ENCODE measurements at regions not wholly inside any gene's neighbourhood (a gene's known extent, or its start where the extent isn't known, plus 50 kb on each side); places are given as distances from the start of the nearest gene placed in this dataset.
A peak's percentile ranks its signal among the peaks of the same experiment; 100 is the strongest.
"Not testable (repeated sequence)": the region's sequence is repeated elsewhere in the genome, so short reads cannot be mapped to it uniquely, and the experiment has no call there.

GRCh38 chr13:109272595-109273325, 513.6 kb downstream of the IRS2 start:
- no peak for DNase-seq
- intact Hi-C loops (cut with DNase I; ENCODE audit: low total_unique reads) = no loop called here
- Histone ChIP-seq H3K9me3 (no peaks in the 10 kb centered on the region), H3K27ac (peak overlapping the region in 1 of 8 donors; percentile 40), H3K36me3 (no peaks in the 10 kb centered on the region), H3K27me3 (replicated peaks in 1 of 7) (no peaks in the 10 kb centered on the region), H3K4me3 (no peak overlapping the region), H3K4me1 (no peaks in the 10 kb centered on the region)
- WGBS, 5 donors = 68 to 76% (median 73%) methylated on average over 6 of the region's 6 CpGs
- no peak for TF ChIP-seq CTCF (IDR thresholded peaks at IDR 0.05 in 8 of 11, conservative IDR thresholded peaks at IDR 0.05 in 3 of 11)
- no peak for TF ChIP-seq POLR2A (IDR thresholded peaks at IDR 0.05)
- TF ChIP-seq POLR2AphosphoS5 (IDR thresholded peaks at IDR 0.05) = no peak

- no peak for DNase-seq
- H3K27me3 ChIP-seq (replicated peaks in 1 of 7) = no peaks in the 10 kb centered on the region
- H3K27ac ChIP-seq = no peak overlapping the region
- H3K4me1 ChIP-seq = no peaks in the 10 kb centered on the region
- TF ChIP-seq POLR2A (IDR thresholded peaks at IDR 0.05) (no peak), CTCF (IDR thresholded peaks at IDR 0.05 in 8 of 11, conservative IDR thresholded peaks at IDR 0.05 in 3 of 11) (no peak), POLR2AphosphoS5 (IDR thresholded peaks at IDR 0.05) (no peak)
- no peaks in the 10 kb centered on the region for H3K9me3 ChIP-seq
- WGBS, 5 donors = 79 to 87% (median 82%) methylated on average over 7 of the region's 7 CpGs
- intact Hi-C loops (cut with DNase I; ENCODE audit: low total_unique reads) = no loop called here
- no peak overlapping the region for H3K4me3 ChIP-seq
- H3K36me3 ChIP-seq = no peaks in the 10 kb centered on the region
These were observed 514.5 kb downstream of the IRS2 start for GRCh38 chr13:109271555-109272541.

- no peak for TF ChIP-seq POLR2A (IDR thresholded peaks at IDR 0.05)
- 54 to 72% (median 58%) methylated on average over 9 of the region's 9 CpGs for WGBS, 5 donors
- intact Hi-C loops (cut with DNase I; ENCODE audit: low total_unique reads) = no loop called here
These were observed 515.3 kb downstream of the IRS2 start for GRCh38 chr13:109271061-109271460.

GRCh38 chr13:109269381-109269780, 517.0 kb downstream of the IRS2 start:
- H3K27ac ChIP-seq; H3K4me3 ChIP-seq; H3K36me3 ChIP-seq; H3K9me3 ChIP-seq; H3K27me3 ChIP-seq (replicated peaks in 1 of 7); H3K4me1 ChIP-seq; intact Hi-C loops (cut with DNase I; ENCODE audit: low total_unique reads); DNase-seq: not testable (repeated sequence)
- WGBS, 5 donors = 78 to 89% (median 85%) methylated on average over 3 to 4 of the region's 4 CpGs

More at GRCh38 chr13:109271061-109271460, 515.3 kb downstream of the IRS2 start:
- Histone ChIP-seq H3K4me1 (no peaks in the 10 kb centered on the region), H3K27me3 (replicated peaks in 1 of 7) (no peaks in the 10 kb centered on the region), H3K36me3 (no peaks in the 10 kb centered on the region), H3K27ac (no peak overlapping the region), H3K4me3 (no peak overlapping the region), H3K9me3 (no peaks in the 10 kb centered on the region)
- DNase-seq = no peak

- H3K4me1 ChIP-seq; H3K9me3 ChIP-seq; intact Hi-C loops (cut with DNase I; ENCODE audit: low total_unique reads); H3K27me3 ChIP-seq (replicated peaks in 1 of 7); H3K36me3 ChIP-seq; H3K27ac ChIP-seq; H3K4me3 ChIP-seq; DNase-seq: not testable (repeated sequence)
- WGBS, 5 donors = 80 to 95% (median 88%) methylated on average over 3 of the region's 3 CpGs
These were observed 517.9 kb downstream of the IRS2 start for GRCh38 chr13:109268492-109268891.

- H3K27ac ChIP-seq; H3K27me3 ChIP-seq (replicated peaks in 1 of 7); H3K4me3 ChIP-seq; intact Hi-C loops (cut with DNase I; ENCODE audit: low total_unique reads); H3K4me1 ChIP-seq; H3K36me3 ChIP-seq; DNase-seq; H3K9me3 ChIP-seq: not testable (repeated sequence)
- WGBS, 5 donors = 68 to 89% (median 80%) methylated on average over 4 of the region's 4 CpGs
These were observed 519.0 kb downstream of the IRS2 start for GRCh38 chr13:109267400-109267799.

GRCh38 chr13:109265438-109265742, 521.0 kb downstream of the IRS2 start:
- DNase-seq; H3K27me3 ChIP-seq (replicated peaks in 1 of 7); H3K4me3 ChIP-seq; H3K4me1 ChIP-seq; H3K36me3 ChIP-seq; intact Hi-C loops (cut with DNase I; ENCODE audit: low total_unique reads); H3K9me3 ChIP-seq; H3K27ac ChIP-seq: not testable (repeated sequence)
- WGBS, 5 donors = 75 to 85% (median 77%) methylated on average over 8 of the region's 8 CpGs

- H3K4me1 ChIP-seq; H3K36me3 ChIP-seq; H3K9me3 ChIP-seq; H3K27ac ChIP-seq; DNase-seq; intact Hi-C loops (cut with DNase I; ENCODE audit: low total_unique reads); H3K4me3 ChIP-seq; H3K27me3 ChIP-seq (replicated peaks in 1 of 7): not testable (repeated sequence)
- 73 to 82% (median 77%) methylated on average over 13 to 14 of the region's 14 CpGs for WGBS, 5 donors
These were observed 521.6 kb downstream of the IRS2 start for GRCh38 chr13:109264603-109265437.

Data from spleen (tissue), 11 donors.